ENCODE measurements at regions not wholly inside any gene's neighbourhood (a gene's known extent, or its start where the extent isn't known, plus 50 kb on each side); places are given as distances from the start of the nearest gene placed in this dataset.
"Not testable (repeated sequence)": the region's sequence is repeated elsewhere in the genome, so short reads cannot be mapped to it uniquely, and the experiment has no call there.

DNA sequence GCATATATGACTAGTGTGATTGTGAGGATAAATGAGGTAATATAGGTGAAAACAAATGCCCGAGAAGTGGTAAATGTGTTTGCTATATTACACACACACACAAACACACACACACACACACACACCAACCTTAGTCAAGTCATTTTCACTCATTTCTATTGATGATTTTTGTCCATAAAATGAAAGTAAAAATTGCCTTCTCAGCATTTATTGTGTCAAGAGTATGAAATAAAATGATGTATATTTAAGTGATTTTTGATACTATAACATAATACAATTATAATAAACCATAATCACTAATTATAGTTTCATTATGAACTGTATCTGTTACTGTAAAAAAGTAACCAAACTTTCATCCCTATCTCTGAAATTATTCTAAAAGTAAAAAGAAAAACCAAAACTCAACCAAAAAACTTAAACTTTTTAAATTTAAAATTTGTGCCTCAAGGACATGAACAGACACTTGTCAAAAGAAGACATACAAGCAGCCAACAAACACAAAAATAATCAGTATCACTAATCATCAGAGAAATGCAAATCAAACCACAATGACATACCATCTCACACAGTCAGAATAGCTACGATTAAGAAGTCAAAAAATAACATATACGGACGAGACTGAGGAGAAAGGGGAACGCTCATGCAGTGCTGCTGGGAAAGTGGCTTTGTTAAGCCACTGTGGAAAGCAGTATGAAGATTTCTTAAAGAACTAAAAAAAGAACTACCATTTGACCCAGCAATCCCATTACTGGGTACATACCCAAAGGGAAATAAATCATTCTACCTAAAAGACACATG lies 601.0 kb downstream of the TMA16 start:
- DNase-seq (ENCODE audit: low read depth in 2 of 2): no peak

- no peak for DNase-seq (ENCODE audit: low read depth in 2 of 2)
Observed at GRCh38 chr4:164096766-164097518, 602.5 kb downstream of the TMA16 start.

DNA sequence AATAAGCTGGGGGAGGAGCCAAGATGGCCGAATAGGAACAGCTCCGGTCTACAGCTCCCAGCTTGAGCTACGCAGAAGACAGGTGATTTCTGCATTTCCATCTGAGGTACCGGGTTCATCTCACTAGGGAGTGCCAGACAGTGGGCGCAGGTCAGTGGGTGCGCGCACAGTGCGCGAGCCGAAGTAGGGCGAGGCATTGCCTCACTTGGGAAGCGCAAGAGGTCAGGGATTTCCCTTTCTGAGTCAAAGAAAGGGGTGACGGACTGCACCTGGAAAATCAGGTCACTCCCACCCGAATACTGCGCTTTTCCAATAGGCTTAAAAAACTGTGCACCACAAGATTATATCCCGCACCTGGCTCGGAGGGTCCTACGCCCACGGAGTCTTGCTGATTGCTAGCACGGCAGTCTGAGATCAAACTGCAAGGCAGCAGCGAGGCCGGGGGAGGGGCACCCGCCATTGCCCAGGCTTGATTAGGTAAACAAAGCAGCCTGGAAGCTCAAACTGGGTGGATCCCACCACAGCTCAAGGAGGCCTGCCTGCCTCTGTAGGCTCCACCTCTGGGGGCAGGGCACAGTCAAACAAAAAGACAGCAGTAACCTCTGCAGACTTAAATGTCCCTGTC lies 606.4 kb downstream of the TMA16 start:
- not testable (repeated sequence) for DNase-seq (ENCODE audit: low read depth in 2 of 2)

DNA sequence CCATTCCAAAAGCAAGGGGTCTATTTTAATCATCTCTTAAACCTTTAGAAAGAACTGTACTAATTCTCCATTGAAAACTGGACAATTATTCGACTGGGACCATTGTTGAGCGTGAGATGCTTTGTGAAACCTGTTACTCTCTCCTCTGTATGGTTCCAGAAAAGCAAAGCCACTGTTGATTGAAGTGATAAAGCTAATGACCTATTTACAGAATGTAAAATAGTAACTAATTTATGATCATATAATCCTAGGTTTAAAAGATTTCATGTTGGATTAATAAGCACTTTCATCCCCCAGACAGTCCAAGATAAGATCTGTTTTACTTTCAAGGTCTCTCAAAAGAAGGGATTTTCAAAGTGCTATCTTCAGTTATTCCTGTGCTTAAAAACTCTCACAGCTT lies 614.5 kb downstream of the TMA16 start:
- no peak for DNase-seq (ENCODE audit: low read depth in 2 of 2)

- no peak for DNase-seq (ENCODE audit: low read depth in 2 of 2)
Observed at GRCh38 chr4:164109503-164109902, 615.0 kb downstream of the TMA16 start.

DNA sequence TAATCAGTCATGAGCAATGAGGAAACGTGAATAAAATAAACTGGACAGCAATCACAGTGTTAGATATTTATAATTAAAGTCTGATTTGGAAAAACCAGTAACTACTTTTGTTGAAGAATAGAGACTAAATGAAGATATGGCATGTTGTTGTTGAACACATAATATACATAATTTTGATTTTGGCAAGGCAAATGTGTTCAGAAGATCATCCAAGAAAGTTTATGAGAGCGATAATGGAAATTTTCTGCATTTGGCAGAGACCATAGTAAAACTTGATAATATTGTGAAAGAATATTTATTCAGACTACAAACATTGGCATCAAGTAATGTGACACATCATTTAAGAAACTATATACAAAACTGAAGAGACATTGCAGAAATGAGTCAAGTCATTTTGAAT lies 620.7 kb downstream of the TMA16 start:
- DNase-seq (ENCODE audit: low read depth in 2 of 2): no peak

- DNase-seq (ENCODE audit: low read depth in 2 of 2): no peak
Observed at GRCh38 chr4:164116286-164116685, 621.8 kb downstream of the TMA16 start.

DNA sequence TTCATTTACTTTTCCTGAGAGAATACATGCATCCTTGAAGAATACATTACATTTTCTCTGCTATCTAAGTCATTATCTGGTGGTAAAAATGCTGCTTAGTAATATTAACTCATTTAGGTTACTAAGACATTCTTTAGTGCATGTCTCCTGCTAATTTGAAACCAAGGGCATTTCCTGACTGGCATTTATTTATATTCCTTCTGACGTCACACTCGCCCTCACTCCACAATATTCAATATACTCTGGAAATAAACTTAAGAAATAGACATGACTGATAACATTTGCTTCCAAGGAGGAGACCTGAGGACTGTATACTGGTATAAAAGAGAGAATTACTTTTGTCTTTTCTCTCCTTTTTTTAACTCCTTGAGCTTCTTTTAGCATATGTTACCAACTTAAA lies 619.5 kb upstream of the SMIM31 start:
- DNase-seq (ENCODE audit: low read depth in 2 of 2): no peak

GRCh38 chr4:164136180-164136616 lies 617.7 kb upstream of the SMIM31 start:
- DNase-seq (ENCODE audit: low read depth in 2 of 2): no peak

DNA sequence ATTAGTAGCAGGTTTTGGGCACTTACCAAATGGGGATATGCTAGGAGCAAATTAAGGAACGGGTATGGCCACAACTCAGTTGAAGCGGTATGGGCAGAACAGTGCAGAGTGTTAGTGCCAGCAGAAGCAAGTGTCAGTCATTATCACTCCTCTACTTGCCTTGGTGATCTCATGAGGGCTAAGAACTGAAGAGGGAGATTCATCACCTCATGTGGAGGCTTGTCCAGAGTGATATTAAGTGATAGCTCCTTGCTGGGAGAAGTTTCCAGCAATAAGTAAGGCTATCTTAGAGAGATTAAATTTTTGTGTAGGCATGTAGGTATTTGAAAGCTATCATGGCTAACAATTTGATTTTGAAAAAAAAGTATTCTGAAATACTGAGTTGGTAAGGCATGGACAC lies 615.4 kb upstream of the SMIM31 start:
- no peak for DNase-seq (ENCODE audit: low read depth in 2 of 2)

- no peak for DNase-seq (ENCODE audit: low read depth in 2 of 2)
Observed at GRCh38 chr4:164139291-164139690, 614.6 kb upstream of the SMIM31 start.

- DNase-seq (ENCODE audit: low read depth in 2 of 2): not testable (repeated sequence)
Observed at GRCh38 chr4:164141755-164142375, 612.1 kb upstream of the SMIM31 start.

DNA sequence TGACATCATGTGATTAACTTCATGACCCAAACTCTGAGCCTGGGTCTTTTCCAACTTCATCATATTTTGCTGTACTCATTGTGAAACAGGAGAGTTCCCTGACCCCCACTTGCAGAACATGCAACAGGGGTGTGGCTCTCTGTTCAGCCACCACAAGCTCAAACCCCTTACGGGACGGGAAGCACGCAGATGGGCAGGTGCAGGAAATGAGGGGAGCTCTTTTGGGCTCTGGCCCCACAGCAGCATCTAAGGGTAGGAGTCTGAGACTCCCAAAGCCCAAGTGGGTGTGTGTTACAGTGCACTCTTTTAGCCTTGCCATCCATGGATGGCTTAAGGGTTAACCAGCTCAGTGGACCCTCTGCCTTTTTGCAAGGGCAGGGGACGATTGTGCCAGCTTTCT lies 599.5 kb upstream of the SMIM31 start:
- DNase-seq (ENCODE audit: low read depth in 2 of 2): no peak

DNA sequence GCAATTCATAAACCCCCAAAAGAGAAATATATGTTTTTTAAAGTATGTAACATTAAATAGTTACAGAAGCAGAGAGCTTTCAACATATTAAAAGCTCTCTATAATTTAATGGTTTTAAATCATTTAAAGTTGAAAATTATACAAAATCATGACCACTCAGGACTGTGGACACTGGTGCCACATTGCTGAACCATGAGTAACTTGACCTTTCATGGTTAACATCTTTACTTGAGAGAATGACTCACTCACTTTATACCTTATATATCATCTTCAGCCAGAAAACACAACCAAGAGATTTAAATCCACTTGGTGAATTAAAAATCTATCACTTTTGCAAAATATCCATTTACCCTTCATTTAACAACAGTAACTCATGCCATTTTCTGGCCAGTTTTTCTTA lies 584.3 kb upstream of the SMIM31 start:
- DNase-seq (ENCODE audit: low read depth in 2 of 2): no peak

DNA sequence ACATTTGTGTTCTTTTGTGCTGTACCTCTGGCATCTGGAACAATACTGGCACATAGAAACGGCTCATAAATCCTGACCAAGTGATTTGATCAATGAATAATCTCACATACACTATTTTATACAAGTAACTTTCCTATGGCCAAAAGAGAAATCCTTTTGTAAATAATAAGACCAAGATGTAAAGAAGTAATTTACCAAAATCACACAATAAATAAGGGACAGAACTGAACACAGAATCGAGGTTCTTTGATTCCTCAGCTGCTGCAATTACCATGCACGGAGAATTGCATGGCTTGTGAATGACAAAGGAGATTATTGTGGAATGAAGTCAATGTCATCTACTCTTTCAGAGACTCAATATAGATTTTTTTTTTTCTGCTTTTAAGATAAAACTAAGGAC lies 576.8 kb upstream of the SMIM31 start:
- DNase-seq (ENCODE audit: low read depth in 2 of 2): no peak

- no peak for DNase-seq (ENCODE audit: low read depth in 2 of 2)
Observed at GRCh38 chr4:164177753-164178152, 576.2 kb upstream of the SMIM31 start.

DNA sequence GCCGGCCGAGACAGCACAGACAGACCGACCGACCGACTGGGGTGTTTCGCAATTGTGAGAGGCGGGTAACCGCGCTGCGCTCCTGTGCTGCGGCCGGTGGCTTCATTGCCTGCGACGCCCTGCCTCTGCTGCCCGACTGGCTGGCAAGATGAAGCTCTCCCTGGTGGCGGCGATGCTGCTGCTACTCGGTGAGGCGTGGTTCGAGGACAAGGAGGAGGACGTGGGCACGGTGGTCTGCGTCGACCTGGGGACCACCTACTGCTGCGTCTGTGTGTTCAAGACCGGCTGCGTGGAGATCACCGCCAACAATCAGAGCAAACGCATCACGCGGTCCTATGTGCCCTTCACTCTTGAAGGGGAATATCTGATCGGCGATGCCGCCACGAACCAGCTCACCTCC lies 565.7 kb upstream of the SMIM31 start:
- no peak for DNase-seq (ENCODE audit: low read depth in 2 of 2)

DNA sequence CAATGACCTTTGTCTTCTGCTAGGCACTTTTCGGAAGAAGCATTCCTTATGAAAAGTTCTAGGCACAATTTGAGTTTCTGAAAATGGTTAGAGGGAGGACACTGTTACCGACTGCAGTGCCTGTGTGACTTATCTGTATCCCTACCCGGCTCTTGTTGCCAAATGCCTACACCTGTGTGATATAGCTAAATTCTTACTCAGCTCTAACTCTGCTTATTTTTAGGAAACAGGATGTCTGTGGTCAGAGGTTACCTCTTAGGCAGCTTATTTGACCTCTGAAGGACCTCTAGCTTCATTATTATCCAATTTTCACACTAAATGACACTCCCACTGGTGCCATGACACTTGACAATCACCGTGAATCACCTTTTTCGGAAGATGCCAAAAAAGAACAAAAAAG lies 561.1 kb upstream of the SMIM31 start:
- DNase-seq (ENCODE audit: low read depth in 2 of 2): no peak

DNA sequence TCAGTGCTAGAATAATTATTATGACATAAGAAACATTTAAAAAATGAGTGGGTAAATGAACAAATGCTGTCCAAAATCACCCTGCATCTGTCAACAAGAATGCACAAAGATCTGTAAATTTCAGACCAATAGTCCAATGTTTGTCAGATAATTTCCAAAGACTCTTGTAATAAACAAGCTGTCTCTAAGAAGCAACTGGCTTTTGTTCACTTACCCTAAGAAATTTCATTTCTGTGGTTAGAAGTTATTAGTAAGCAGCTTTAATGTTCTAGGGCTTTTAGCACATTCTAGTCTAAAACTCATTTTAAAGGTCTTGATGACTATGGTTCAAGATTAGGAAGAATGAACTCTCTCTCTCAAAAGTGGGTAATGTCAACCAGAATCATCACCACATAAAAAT lies 560.3 kb upstream of the SMIM31 start:
- DNase-seq (ENCODE audit: low read depth in 2 of 2): no peak

DNA sequence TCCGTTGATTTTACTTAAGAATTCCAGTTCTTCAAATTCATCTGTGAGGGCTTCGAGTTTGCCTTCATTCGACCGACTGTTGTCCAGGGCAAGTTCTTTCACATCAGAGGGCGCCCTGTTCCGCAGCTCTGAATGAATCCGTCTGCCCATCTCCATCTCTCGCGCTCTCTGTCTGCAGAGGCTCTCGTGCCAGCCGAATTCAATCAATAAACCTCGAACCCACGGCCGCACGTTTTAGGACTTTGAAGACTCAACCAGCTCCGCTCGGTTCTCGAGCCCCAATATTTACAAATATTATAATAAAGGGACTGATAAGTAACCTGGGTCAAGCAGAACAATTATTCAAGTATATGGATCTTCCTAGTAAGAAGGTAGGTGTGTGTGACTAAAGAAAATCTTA lies 556.4 kb upstream of the SMIM31 start:
- DNase-seq (ENCODE audit: low read depth in 2 of 2): no peak

GRCh38 chr4:164203476-164203875 lies 550.5 kb upstream of the SMIM31 start:
- DNase-seq (ENCODE audit: low read depth in 2 of 2): no peak

DNA sequence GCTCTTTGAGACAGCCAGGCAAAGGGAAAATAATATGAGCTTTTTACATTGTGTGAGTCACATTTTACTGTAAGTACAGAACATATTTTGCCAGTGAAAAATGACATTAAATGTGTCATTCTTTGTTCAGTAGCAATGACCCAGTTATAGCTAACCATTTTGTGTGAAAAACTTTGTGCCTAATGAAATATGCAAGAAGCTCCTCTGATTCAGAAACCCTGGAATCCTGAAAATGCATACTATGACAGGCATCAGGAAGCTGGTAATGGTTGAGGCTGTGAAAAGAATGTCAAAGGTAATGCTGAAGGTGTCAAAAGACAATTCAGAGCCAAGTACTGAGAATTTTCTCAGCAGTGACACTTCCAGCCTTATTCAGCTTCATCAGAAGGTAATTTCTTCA lies 549.5 kb upstream of the SMIM31 start:
- no peak for DNase-seq (ENCODE audit: low read depth in 2 of 2)
